ENCODE measurements at regions not wholly inside any gene's neighbourhood (a gene's known extent, or its start where the extent isn't known, plus 50 kb on each side); places are given as distances from the start of the nearest gene placed in this dataset.

DNA sequence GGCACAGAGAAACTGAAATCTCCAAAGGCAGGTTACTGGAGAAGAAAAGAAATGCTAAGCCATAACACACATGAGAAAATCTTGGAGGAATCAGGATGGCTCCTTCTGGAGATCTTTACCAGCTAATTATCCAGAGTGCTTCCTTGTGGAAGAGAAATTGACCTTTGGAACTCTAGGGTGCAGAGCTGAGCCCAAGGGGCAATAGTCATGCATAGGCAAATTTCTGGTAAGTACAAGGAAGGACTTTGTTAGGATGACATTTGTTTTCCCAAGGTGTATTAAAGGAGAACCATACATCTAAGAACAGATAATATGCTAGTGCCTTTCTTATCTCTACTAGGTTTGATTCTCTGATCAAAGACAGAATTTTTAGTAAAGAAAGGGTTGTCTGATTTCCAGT is 670.6 kb downstream of the DHX35 start:
- Histone ChIP-seq H3K27ac (ENCODE audit: extremely low read depth, low read depth, low read length) (no peak overlapping the region), H3K4me1 (ENCODE audit: control insufficient read depth, insufficient read depth, low read length) (no peaks in the 10 kb centered on the region), H3K4me3 (ENCODE audit: low read depth, low read length) (no peak overlapping the region), H3K9me3 (ENCODE audit: control insufficient read depth, insufficient read depth, low read depth, low read length) (no peaks in the 10 kb centered on the region), H3K36me3 (ENCODE audit: control insufficient read depth in 2 of 2, insufficient read depth in 1 of 2, low read length in 2 of 2) (no peaks in the 10 kb centered on the region)
- ChIA-PET CTCF (no interaction called here), POLR2A (no interaction called here)
- TF ChIP-seq ZBTB21 (tag by site-specific recombination; IDR thresholded peaks at IDR 0.05) (no peak), ZNF585B (tag by site-specific recombination; IDR thresholded peaks at IDR 0.05) (no peak), ZNF292 (tag by site-specific recombination; IDR thresholded peaks at IDR 0.05; ENCODE audit: borderline replicate concordance, low read depth) (no peak), BCL11B (tag by site-specific recombination; IDR thresholded peaks at IDR 0.05; ENCODE audit: low read depth) (no peak), ZNF114 (tag by site-specific recombination; IDR thresholded peaks at IDR 0.05) (no peak), ZSCAN30 (tag by site-specific recombination; IDR thresholded peaks at IDR 0.05) (no peak)
- TF ChIP-seq, protein P1, sequence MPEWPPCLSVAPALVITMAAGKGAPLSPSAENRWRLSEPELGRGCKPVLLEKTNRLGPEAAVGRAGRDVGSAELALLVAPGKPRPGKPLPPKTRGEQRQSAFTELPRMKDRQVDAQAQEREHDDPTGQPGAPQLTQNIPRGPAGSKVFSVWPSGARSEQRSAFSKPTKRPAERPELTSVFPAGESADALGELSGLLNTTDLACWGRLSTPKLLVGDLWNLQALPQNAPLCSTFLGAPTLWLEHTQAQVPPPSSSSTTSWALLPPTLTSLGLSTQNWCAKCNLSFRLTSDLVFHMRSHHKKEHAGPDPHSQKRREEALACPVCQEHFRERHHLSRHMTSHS (tag by site-specific recombination; IDR thresholded peaks at IDR 0.05) = no peak

DNA sequence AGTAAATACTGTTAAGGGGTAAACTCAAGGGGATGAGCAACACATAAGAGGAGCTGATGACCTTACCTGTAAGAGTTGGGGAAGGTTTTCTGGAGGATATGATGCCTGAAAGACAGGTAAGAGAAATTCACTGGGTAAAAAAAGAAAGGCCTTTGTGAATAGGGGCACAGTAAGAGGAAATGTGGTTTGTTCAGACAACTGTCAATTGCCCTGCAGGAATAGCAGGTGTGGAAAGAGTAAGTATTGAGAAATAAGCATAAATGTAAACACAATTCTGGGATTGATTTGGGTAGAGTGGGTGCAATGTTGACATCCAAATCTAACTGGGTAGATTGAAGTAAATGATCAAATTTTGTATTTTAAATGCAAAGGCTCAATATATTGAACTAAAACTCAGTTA is 670.0 kb downstream of the DHX35 start:
- ChIA-PET CTCF (no interaction called here), POLR2A (no interaction called here)
- Histone ChIP-seq H3K36me3 (ENCODE audit: control insufficient read depth in 2 of 2, insufficient read depth in 1 of 2, low read length in 2 of 2) (no peaks in the 10 kb centered on the region), H3K4me3 (ENCODE audit: low read depth, low read length) (no peak overlapping the region), H3K4me1 (ENCODE audit: control insufficient read depth, insufficient read depth, low read length) (no peaks in the 10 kb centered on the region), H3K9me3 (ENCODE audit: control insufficient read depth, insufficient read depth, low read depth, low read length) (no peaks in the 10 kb centered on the region), H3K27ac (ENCODE audit: extremely low read depth, low read depth, low read length) (no peak overlapping the region)
- TF ChIP-seq ZNF600 (tag by site-specific recombination; IDR thresholded peaks at IDR 0.05) (no peak), ZNF274 (IDR thresholded peaks at IDR 0.05; ENCODE audit: low read length) (no peak), ZNF274 (tag by site-specific recombination; IDR thresholded peaks at IDR 0.05; ENCODE audit: borderline replicate concordance) (no peak), ZNF302 (tag by site-specific recombination; IDR thresholded peaks at IDR 0.05; ENCODE audit: low read depth) (no peak), ZNF214 (tag by site-specific recombination; IDR thresholded peaks at IDR 0.05; ENCODE audit: borderline replicate concordance) (no peak), GLIS2 (tag by site-specific recombination; IDR thresholded peaks at IDR 0.05) (no peak), ZNF169 (tag by site-specific recombination; IDR thresholded peaks at IDR 0.05) (no peak), HOXC10 (CRISPR knock-in tag; IDR thresholded peaks at IDR 0.05) (no peak)

DNA sequence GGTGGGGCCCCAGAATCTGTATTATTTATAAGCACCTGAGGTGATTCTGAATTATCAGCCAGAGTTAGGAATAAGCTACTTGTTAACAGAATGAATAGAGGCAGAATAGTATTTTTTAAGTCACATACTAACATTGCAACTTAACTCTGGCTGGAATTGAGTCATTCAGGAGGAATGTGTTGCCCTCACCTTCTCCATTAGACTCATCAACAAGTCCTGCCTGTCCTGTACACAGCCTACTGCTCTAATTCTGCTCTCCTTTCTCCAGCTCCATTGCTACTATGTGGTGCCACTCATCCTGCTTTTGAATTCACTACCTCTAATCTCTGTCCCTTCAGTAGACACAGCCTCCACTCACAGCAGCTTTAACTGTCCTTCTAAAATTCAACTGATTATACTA is 669.4 kb downstream of the DHX35 start:
- Histone ChIP-seq H3K36me3 (ENCODE audit: control insufficient read depth in 2 of 2, insufficient read depth in 1 of 2, low read length in 2 of 2) (no peaks in the 10 kb centered on the region), H3K9me3 (ENCODE audit: control insufficient read depth, insufficient read depth, low read depth, low read length) (no peaks in the 10 kb centered on the region), H3K27ac (ENCODE audit: extremely low read depth, low read depth, low read length) (no peak overlapping the region), H3K4me1 (ENCODE audit: control insufficient read depth, insufficient read depth, low read length) (no peaks in the 10 kb centered on the region), H3K4me3 (ENCODE audit: low read depth, low read length) (no peak overlapping the region)
- TF ChIP-seq YY1 (tag by site-specific recombination; IDR thresholded peaks at IDR 0.05) (no peak), SCRT2 (tag by site-specific recombination; IDR thresholded peaks at IDR 0.05) (peak; percentile 67), ZNF221 (tag by site-specific recombination; IDR thresholded peaks at IDR 0.05; ENCODE audit: borderline replicate concordance) (no peak), ZNF560 (tag by site-specific recombination; IDR thresholded peaks at IDR 0.05; ENCODE audit: borderline replicate concordance) (no peak), ZNF654 (tag by site-specific recombination; IDR thresholded peaks at IDR 0.05; ENCODE audit: low read depth) (no peak)
- TF ChIP-seq, protein P2, sequence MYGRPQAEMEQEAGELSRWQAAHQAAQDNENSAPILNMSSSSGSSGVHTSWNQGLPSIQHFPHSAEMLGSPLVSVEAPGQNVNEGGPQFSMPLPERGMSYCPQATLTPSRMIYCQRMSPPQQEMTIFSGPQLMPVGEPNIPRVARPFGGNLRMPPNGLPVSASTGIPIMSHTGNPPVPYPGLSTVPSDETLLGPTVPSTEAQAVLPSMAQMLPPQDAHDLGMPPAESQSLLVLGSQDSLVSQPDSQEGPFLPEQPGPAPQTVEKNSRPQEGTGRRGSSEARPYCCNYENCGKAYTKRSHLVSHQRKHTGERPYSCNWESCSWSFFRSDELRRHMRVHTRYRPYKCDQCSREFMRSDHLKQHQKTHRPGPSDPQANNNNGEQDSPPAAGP (tag by site-specific recombination; IDR thresholded peaks at IDR 0.05) = no peak
- ChIA-PET POLR2A (no interaction called here), CTCF (no interaction called here)

Data from HEK293 (cell line).